WTC11 (cell line): ENCODE measurements at regions not wholly inside any gene's neighbourhood (a gene's known extent, or its start where the extent isn't known, plus 50 kb on each side); places are given as distances from the start of the nearest gene placed in this dataset.
"Not testable (repeated sequence)": the region's sequence is repeated elsewhere in the genome, so short reads cannot be mapped to it uniquely, and the experiment has no call there.

ENCODE experiments used
- ATAC-seq: fragments of 200-7000 bp; cut with Tn5 transposase; 2 replicates; pipeline ENCODE4 v1.10.0; 2021; ENCODE audit warnings: mild to moderate bottlenecking, moderate library complexity
- CTCF ChIA-PET: fragments of 300-600 bp; sonication (Branson Sonifier 250); formaldehyde crosslinking; loops from one replicate; lab custom pipeline; 2021; ENCODE audit warnings: antibody characterized with exemption; lab: Charles Lee
- POLR2A ChIA-PET: fragments of 350-600 bp; sonication (Branson Sonifier 250); formaldehyde crosslinking; loops from one replicate; lab custom pipeline; 2021; ENCODE audit warnings: antibody characterized with exemption; lab: Charles Lee
- DNase-seq: peaks from one replicate; pipeline ENCODE4 v3.0.0; 2021; ENCODE audit warnings: low spot score
- H3K27ac Mint-ChIP-seq: 2 replicates; pipeline ENCODE4 v1.8.0; 2021; ENCODE audit warnings: mixed read lengths
- H3K27me3 Mint-ChIP-seq: 2 replicates; pipeline ENCODE4 v1.8.0; 2021; ENCODE audit warnings: low read depth, mild to moderate bottlenecking, moderate library complexity, mixed read lengths
- H3K36me3 Mint-ChIP-seq: 2 replicates; pipeline ENCODE4 v1.8.0; 2021; ENCODE audit warnings: mixed read lengths
- H3K4me1 Mint-ChIP-seq: 2 replicates; pipeline ENCODE4 v1.8.0; 2022; ENCODE audit warnings: mixed read lengths
- H3K4me3 Mint-ChIP-seq: 2 replicates; pipeline ENCODE4 v1.8.0; 2021; ENCODE audit warnings: mild to moderate bottlenecking, moderate library complexity, mixed read lengths
- H3K9me3 Mint-ChIP-seq: 2 replicates; pipeline ENCODE4 v1.8.0; 2021; ENCODE audit warnings: mixed read lengths
- CTCF ChIP-seq: fragments of 200-600 bp; IDR thresholded peaks from 2 replicates; pipeline ENCODE4 v1.8.0; 2022; ENCODE audit warnings: antibody characterized with exemption
- ERG ChIP-seq: fragments of 250-450 bp; sonication (Bioruptor Pico); IDR thresholded peaks from 2 replicates; pipeline ENCODE4 v1.8.0; 2021; ENCODE audit warnings: mild to moderate bottlenecking
- ESRRA ChIP-seq: sonication (generic); formaldehyde crosslinking; IDR thresholded peaks from 2 replicates; pipeline ENCODE4 v1.8.1; 2022; ENCODE audit warnings: mild to moderate bottlenecking, missing genetic modification reagents, borderline replicate concordance
- JAZF1 ChIP-seq: fragments of 250-450 bp; sonication (Bioruptor Pico); IDR thresholded peaks from 2 replicates; pipeline ENCODE4 v1.9.0; 2021; ENCODE audit warnings: moderate library complexity, mild to moderate bottlenecking, inconsistent platforms
- NR2C2 ChIP-seq: sonication (generic); formaldehyde crosslinking; IDR thresholded peaks from 2 replicates; pipeline ENCODE4 v1.8.0; 2022; ENCODE audit warnings: mild to moderate bottlenecking, missing genetic modification reagents
- RORB ChIP-seq: fragments of 250-450 bp; sonication (Bioruptor Pico); IDR thresholded peaks from 2 replicates; pipeline ENCODE4 v1.9.0; 2021; ENCODE audit warnings: mild to moderate bottlenecking
- SMAD3 ChIP-seq: sonication (generic); formaldehyde crosslinking; IDR thresholded peaks from 2 replicates; pipeline ENCODE4 v1.8.0; 2022; ENCODE audit warnings: missing genetic modification reagents, mild to moderate bottlenecking, borderline replicate concordance
- SMAD4 ChIP-seq: sonication (generic); formaldehyde crosslinking; IDR thresholded peaks from 2 replicates; pipeline ENCODE4 v1.8.0; 2022; ENCODE audit warnings: mild to moderate bottlenecking, missing genetic modification reagents
- TEAD4 ChIP-seq: sonication (generic); formaldehyde crosslinking; IDR thresholded peaks from 2 replicates; pipeline ENCODE4 v1.8.0; 2022; ENCODE audit warnings: mild to moderate bottlenecking, missing genetic modification reagents
- ZNF416 ChIP-seq: fragments of 250-450 bp; sonication (Bioruptor Pico); IDR thresholded peaks from 2 replicates; pipeline ENCODE4 v1.9.0; 2021; ENCODE audit warnings: mild to moderate bottlenecking, inconsistent platforms
- TF ChIP-seq, protein P1 (sequence below): sonication (generic); formaldehyde crosslinking; IDR thresholded peaks from 2 replicates; pipeline ENCODE4 v1.8.0; 2022; ENCODE audit warnings: mild to moderate bottlenecking, missing genetic modification reagents
- TF ChIP-seq, protein P2 (sequence below): sonication (generic); formaldehyde crosslinking; IDR thresholded peaks from 2 replicates; pipeline ENCODE4 v1.8.1; 2023; ENCODE audit warnings: mild to moderate bottlenecking, missing genetic modification reagents, borderline replicate concordance

GRCh38 chr3:59496250-59496649, 446.4 kb upstream of the CFAP20DC start:
- no peak for ATAC-seq
- Mint-ChIP-seq H3K4me3 (no peak overlapping the region), H3K4me1 (no peaks in the 10 kb centered on the region), H3K36me3 (no peaks in the 10 kb centered on the region), H3K27ac (no peak overlapping the region), H3K27me3 (no peaks in the 10 kb centered on the region), H3K9me3 (no peaks in the 10 kb centered on the region)
- CTCF ChIA-PET: no interaction called here
- POLR2A ChIA-PET: interaction anchor here (0.6 kb wide), 1 partner anchor 47 kb away, joined by 3 read pairs; no protein-coding TSS in a partner anchor
- DNase-seq: no peak
- TF ChIP-seq RORB (CRISPR knock-in tag) (no peak), SMAD4 (CRISPR knock-in tag) (no peak)

GRCh38 chr3:59494969-59495368, 445.1 kb upstream of the CFAP20DC start:
- H3K4me1 Mint-ChIP-seq, H3K27ac Mint-ChIP-seq, CTCF ChIA-PET, H3K36me3 Mint-ChIP-seq, DNase-seq, H3K9me3 Mint-ChIP-seq, POLR2A ChIA-PET, ATAC-seq, H3K27me3 Mint-ChIP-seq, H3K4me3 Mint-ChIP-seq: not testable (repeated sequence)

DNA sequence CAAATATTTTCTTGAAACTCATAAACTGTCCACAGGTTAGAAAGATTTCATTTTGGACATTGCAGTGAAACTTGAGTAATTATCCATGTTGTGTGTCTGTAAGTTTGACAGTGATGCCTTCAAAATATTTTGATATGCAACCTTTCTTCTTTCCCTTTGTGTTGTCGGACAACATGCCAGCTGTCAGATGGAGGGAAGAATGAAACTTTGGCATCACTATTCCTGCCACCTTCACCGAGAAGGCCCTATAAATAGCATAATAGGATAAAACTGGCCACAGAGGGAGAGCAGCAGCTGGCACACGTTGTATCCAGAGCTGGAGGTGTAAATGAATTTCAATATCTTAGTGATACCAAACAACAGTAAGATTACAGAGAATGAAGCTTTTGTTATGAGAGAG, 436.7 kb upstream of the CFAP20DC start:
- H3K36me3 Mint-ChIP-seq: no peaks in the 10 kb centered on the region
- DNase-seq (no peak), ATAC-seq (no peak)
- no peak overlapping the region for H3K4me3 Mint-ChIP-seq
- TF ChIP-seq SMAD3 (CRISPR knock-in tag) (no peak), JAZF1 (CRISPR knock-in tag) (no peak), ZNF416 (no peak), ERG (no peak), NR2C2 (CRISPR knock-in tag) (no peak), TEAD4 (CRISPR knock-in tag) (no peak), ESRRA (CRISPR knock-in tag) (no peak), CTCF (no peak)
- TF ChIP-seq, protein P1, sequence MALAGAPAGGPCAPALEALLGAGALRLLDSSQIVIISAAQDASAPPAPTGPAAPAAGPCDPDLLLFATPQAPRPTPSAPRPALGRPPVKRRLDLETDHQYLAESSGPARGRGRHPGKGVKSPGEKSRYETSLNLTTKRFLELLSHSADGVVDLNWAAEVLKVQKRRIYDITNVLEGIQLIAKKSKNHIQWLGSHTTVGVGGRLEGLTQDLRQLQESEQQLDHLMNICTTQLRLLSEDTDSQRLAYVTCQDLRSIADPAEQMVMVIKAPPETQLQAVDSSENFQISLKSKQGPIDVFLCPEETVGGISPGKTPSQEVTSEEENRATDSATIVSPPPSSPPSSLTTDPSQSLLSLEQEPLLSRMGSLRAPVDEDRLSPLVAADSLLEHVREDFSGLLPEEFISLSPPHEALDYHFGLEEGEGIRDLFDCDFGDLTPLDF (CRISPR knock-in tag): no peak
- TF ChIP-seq, protein P2, sequence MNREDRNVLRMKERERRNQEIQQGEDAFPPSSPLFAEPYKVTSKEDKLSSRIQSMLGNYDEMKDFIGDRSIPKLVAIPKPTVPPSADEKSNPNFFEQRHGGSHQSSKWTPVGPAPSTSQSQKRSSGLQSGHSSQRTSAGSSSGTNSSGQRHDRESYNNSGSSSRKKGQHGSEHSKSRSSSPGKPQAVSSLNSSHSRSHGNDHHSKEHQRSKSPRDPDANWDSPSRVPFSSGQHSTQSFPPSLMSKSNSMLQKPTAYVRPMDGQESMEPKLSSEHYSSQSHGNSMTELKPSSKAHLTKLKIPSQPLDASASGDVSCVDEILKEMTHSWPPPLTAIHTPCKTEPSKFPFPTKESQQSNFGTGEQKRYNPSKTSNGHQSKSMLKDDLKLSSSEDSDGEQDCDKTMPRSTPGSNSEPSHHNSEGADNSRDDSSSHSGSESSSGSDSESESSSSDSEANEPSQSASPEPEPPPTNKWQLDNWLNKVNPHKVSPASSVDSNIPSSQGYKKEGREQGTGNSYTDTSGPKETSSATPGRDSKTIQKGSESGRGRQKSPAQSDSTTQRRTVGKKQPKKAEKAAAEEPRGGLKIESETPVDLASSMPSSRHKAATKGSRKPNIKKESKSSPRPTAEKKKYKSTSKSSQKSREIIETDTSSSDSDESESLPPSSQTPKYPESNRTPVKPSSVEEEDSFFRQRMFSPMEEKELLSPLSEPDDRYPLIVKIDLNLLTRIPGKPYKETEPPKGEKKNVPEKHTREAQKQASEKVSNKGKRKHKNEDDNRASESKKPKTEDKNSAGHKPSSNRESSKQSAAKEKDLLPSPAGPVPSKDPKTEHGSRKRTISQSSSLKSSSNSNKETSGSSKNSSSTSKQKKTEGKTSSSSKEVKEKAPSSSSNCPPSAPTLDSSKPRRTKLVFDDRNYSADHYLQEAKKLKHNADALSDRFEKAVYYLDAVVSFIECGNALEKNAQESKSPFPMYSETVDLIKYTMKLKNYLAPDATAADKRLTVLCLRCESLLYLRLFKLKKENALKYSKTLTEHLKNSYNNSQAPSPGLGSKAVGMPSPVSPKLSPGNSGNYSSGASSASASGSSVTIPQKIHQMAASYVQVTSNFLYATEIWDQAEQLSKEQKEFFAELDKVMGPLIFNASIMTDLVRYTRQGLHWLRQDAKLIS (CRISPR knock-in tag): no peak
- TF ChIP-seq, all 79 proteins: peak for 0
- Mint-ChIP-seq H3K27ac (no peak overlapping the region), H3K27me3 (peaks cover 7% of the 10 kb centered on the region; the same call in 1 of the 2 replicates), H3K9me3 (0 out of 2 replicates have a peak, but pooled peaks cover 3% of the 10 kb centered on the region), H3K4me1 (peaks cover 21% of the 10 kb centered on the region)
- POLR2A ChIA-PET: no interaction called here
- CTCF ChIA-PET: interaction anchor here (0.6 kb wide), 1 partner anchor 160 kb away, joined by 3 read pairs; no protein-coding TSS in a partner anchor
